ENCODE measurements at regions not wholly inside any gene's neighbourhood (a gene's known extent, or its start where the extent isn't known, plus 50 kb on each side); places are given as distances from the start of the nearest gene placed in this dataset.

- CTCF ChIA-PET: no interaction called here
- POLR2A ChIA-PET: no interaction called here
- TF ChIP-seq CTBP1 (IDR thresholded peaks at IDR 0.05; ENCODE audit: borderline replicate concordance) (no peak), L3MBTL2 (conservative IDR thresholded peaks at IDR 0.05) (no peak), SP1 (IDR thresholded peaks at IDR 0.05) (no peak), FOXA1 (IDR thresholded peaks at IDR 0.05) (no peak), HDGF (IDR thresholded peaks at IDR 0.05; ENCODE audit: borderline replicate concordance) (no peak), FOXM1 (IDR thresholded peaks at IDR 0.05; ENCODE audit: borderline replicate concordance) (no peak), ARNT (IDR thresholded peaks at IDR 0.05) (no peak), ELF4 (IDR thresholded peaks at IDR 0.05) (no peak), TARDBP (IDR thresholded peaks at IDR 0.05) (no peak), LEF1 (IDR thresholded peaks at IDR 0.05; ENCODE audit: borderline replicate concordance) (no peak), BHLHE40 (IDR thresholded peaks at IDR 0.05; ENCODE audit: borderline replicate concordance) (no peak), FOXK2 (IDR thresholded peaks at IDR 0.05) (no peak), NFRKB (IDR thresholded peaks at IDR 0.05) (no peak), SUZ12 (IDR thresholded peaks at IDR 0.05) (no peak), ZNF384 (IDR thresholded peaks at IDR 0.05) (no peak)
- TF ChIP-seq, protein P1, sequence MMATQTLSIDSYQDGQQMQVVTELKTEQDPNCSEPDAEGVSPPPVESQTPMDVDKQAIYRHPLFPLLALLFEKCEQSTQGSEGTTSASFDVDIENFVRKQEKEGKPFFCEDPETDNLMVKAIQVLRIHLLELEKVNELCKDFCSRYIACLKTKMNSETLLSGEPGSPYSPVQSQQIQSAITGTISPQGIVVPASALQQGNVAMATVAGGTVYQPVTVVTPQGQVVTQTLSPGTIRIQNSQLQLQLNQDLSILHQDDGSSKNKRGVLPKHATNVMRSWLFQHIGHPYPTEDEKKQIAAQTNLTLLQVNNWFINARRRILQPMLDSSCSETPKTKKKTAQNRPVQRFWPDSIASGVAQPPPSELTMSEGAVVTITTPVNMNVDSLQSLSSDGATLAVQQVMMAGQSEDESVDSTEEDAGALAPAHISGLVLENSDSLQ (IDR thresholded peaks at IDR 0.05): no peak
- DNase-seq (ENCODE audit: extremely low spot score): no peak
These were observed 56.8 kb upstream of the XPA start for GRCh38 chr9:97753975-97754374.

GRCh38 chr9:97755618-97756267 lies 58.6 kb upstream of the XPA start:
- POLR2A ChIA-PET: no interaction called here
- CTCF ChIA-PET: no interaction called here

GRCh38 chr9:97756991-97757390 lies 59.9 kb upstream of the XPA start:
- DNase-seq (ENCODE audit: extremely low spot score): no peak
- POLR2A ChIA-PET: no interaction called here
- TF ChIP-seq L3MBTL2 (conservative IDR thresholded peaks at IDR 0.05): no peak
- TF ChIP-seq ELF4 (IDR thresholded peaks at IDR 0.05): no peak
- TF ChIP-seq CTBP1 (IDR thresholded peaks at IDR 0.05; ENCODE audit: borderline replicate concordance): no peak
- TF ChIP-seq FOXA1 (IDR thresholded peaks at IDR 0.05): no peak
- TF ChIP-seq ARNT (IDR thresholded peaks at IDR 0.05): no peak
- TF ChIP-seq, protein P1 (IDR thresholded peaks at IDR 0.05): no peak
- TF ChIP-seq FOXK2 (IDR thresholded peaks at IDR 0.05): no peak
- TF ChIP-seq HDGF (IDR thresholded peaks at IDR 0.05; ENCODE audit: borderline replicate concordance): no peak
- no peak for TF ChIP-seq SUZ12 (IDR thresholded peaks at IDR 0.05)
- no peak for TF ChIP-seq SP1 (IDR thresholded peaks at IDR 0.05)
- TF ChIP-seq ZNF384 (IDR thresholded peaks at IDR 0.05): no peak
- TF ChIP-seq BHLHE40 (IDR thresholded peaks at IDR 0.05; ENCODE audit: borderline replicate concordance): no peak
- TF ChIP-seq LEF1 (IDR thresholded peaks at IDR 0.05; ENCODE audit: borderline replicate concordance): no peak
- TF ChIP-seq FOXM1 (IDR thresholded peaks at IDR 0.05; ENCODE audit: borderline replicate concordance): no peak
- TF ChIP-seq TARDBP (IDR thresholded peaks at IDR 0.05): no peak
- CTCF ChIA-PET: no interaction called here

More at GRCh38 chr9:97755618-97756267, 58.6 kb upstream of the XPA start:
- TF ChIP-seq ELF4 (IDR thresholded peaks at IDR 0.05) (no peak), SP1 (IDR thresholded peaks at IDR 0.05) (no peak), ARNT (IDR thresholded peaks at IDR 0.05) (no peak), ZNF384 (IDR thresholded peaks at IDR 0.05) (no peak), LEF1 (IDR thresholded peaks at IDR 0.05; ENCODE audit: borderline replicate concordance) (no peak), TARDBP (IDR thresholded peaks at IDR 0.05) (no peak)
- TF ChIP-seq, protein P1 (IDR thresholded peaks at IDR 0.05): no peak
- no peak for DNase-seq (ENCODE audit: extremely low spot score)

- TF ChIP-seq HDGF (IDR thresholded peaks at IDR 0.05; ENCODE audit: borderline replicate concordance): no peak
- TF ChIP-seq, protein P1 (IDR thresholded peaks at IDR 0.05): no peak
- TF ChIP-seq FOXA1 (IDR thresholded peaks at IDR 0.05): no peak
- no peak for TF ChIP-seq BHLHE40 (IDR thresholded peaks at IDR 0.05; ENCODE audit: borderline replicate concordance)
- no peak for TF ChIP-seq FOXM1 (IDR thresholded peaks at IDR 0.05; ENCODE audit: borderline replicate concordance)
- TF ChIP-seq FOXK2 (IDR thresholded peaks at IDR 0.05): no peak
- no peak for TF ChIP-seq NFRKB (IDR thresholded peaks at IDR 0.05)
- POLR2A ChIA-PET: no interaction called here
These were observed 61.3 kb upstream of the XPA start for GRCh38 chr9:97758334-97758916.

GRCh38 chr9:97759581-97760288 lies 62.6 kb upstream of the XPA start:
- ChIA-PET POLR2A (no interaction called here), CTCF (no interaction called here)
- TF ChIP-seq HDGF (IDR thresholded peaks at IDR 0.05; ENCODE audit: borderline replicate concordance): no peak
- no peak for DNase-seq (ENCODE audit: extremely low spot score)

More at GRCh38 chr9:97758334-97758916, 61.3 kb upstream of the XPA start:
- DNase-seq (ENCODE audit: extremely low spot score): no peak
- CTCF ChIA-PET: no interaction called here
